Peyer's patch (tissue), 4 donors: ENCODE measurements at regions not wholly inside any gene's neighbourhood (a gene's known extent, or its start where the extent isn't known, plus 50 kb on each side); places are given as distances from the start of the nearest gene placed in this dataset.

ENCODE experiments used
- DNase-seq, 3 donors: peaks; one replicate each; pipeline ENCODE4 v3.0.0-alpha.2; 2017 to 2019
- H3K27ac ChIP-seq, 4 donors: fragments of 200-600 bp; sonication (generic); one replicate each; pipeline ENCODE4 v1.5.1; 2016 to 2019
- H3K27me3 ChIP-seq, 2 donors: fragments of 200-600 bp; sonication (generic); one replicate each; pipeline ENCODE4 v1.5.1; 2019
- H3K36me3 ChIP-seq, 3 donors: fragments of 200-600 bp; sonication (generic); one replicate each; pipeline ENCODE4 v1.5.1; 2016 to 2019
- H3K4me1 ChIP-seq, 4 donors: fragments of 200-600 bp; sonication (generic); one replicate each; pipeline ENCODE4 v1.5.1; 2016 to 2019
- H3K4me3 ChIP-seq, 4 donors: fragments of 200-600 bp; sonication (generic); 1 replicate in 3 of 4; 2 replicates in 1 of 4; pipeline ENCODE4 v1.5.1; 2016 to 2019; ENCODE audit warnings: mild to moderate bottlenecking in 1 of 4
- H3K9me3 ChIP-seq, 4 donors: fragments of 200-600 bp; sonication (generic); one replicate each; pipeline ENCODE4 v1.5.1; 2016 to 2019; ENCODE audit warnings: mild to moderate bottlenecking in 1 of 4
- CTCF ChIP-seq, 6 experiments: fragments of 450-650 bp in 4 of 6; fragments of 200-600 bp in 2 of 6; sonication (generic) in 1 of 6; IDR thresholded peaks; one replicate each; pipeline ENCODE4 v1.5.1; 2017 to 2019; ENCODE audit warnings: antibody characterized with exemption in 6 of 6, mild to moderate bottlenecking in 3 of 6, moderate library complexity in 1 of 6
- POLR2A ChIP-seq, 2 donors: fragments of 450-650 bp; IDR thresholded peaks; one replicate each; pipeline ENCODE4 v1.5.1; 2017; ENCODE audit warnings: antibody characterized with exemption in 2 of 2, mild to moderate bottlenecking in 2 of 2, moderate library complexity in 2 of 2

- TF ChIP-seq CTCF (IDR thresholded peaks at IDR 0.05) (no peak), POLR2A (IDR thresholded peaks at IDR 0.05) (no peak)
- Histone ChIP-seq H3K4me1 (no peaks in the 10 kb centered on the region), H3K36me3 (no peaks in the 10 kb centered on the region), H3K27ac (no peak overlapping the region), H3K27me3 (no peaks in the 10 kb centered on the region), H3K4me3 (no peak overlapping the region), H3K9me3 (no peaks in the 10 kb centered on the region)
- no peak for DNase-seq
Observed at GRCh38 chrX:40282946-40283660, 185.3 kb upstream of the BCOR start.

GRCh38 chrX:40282348-40282747 is 184.6 kb upstream of the BCOR start:
- H3K4me3 ChIP-seq: no peak overlapping the region
- no peaks in the 10 kb centered on the region for H3K9me3 ChIP-seq
- no peak for DNase-seq
- H3K27me3 ChIP-seq: no peaks in the 10 kb centered on the region
- TF ChIP-seq POLR2A (IDR thresholded peaks at IDR 0.05) (no peak), CTCF (IDR thresholded peaks at IDR 0.05) (no peak)
- no peaks in the 10 kb centered on the region for H3K36me3 ChIP-seq
- H3K27ac ChIP-seq: no peak overlapping the region
- no peaks in the 10 kb centered on the region for H3K4me1 ChIP-seq

GRCh38 chrX:40281336-40282005 is 183.7 kb upstream of the BCOR start:
- Histone ChIP-seq H3K27me3 (no peaks in the 10 kb centered on the region), H3K27ac (no peak overlapping the region), H3K4me3 (no peak overlapping the region), H3K36me3 (no peaks in the 10 kb centered on the region), H3K9me3 (no peaks in the 10 kb centered on the region), H3K4me1 (no peaks in the 10 kb centered on the region)
- TF ChIP-seq POLR2A (IDR thresholded peaks at IDR 0.05): no peak
- no peak for DNase-seq

- Histone ChIP-seq H3K9me3 (peaks cover 0 to 6% (median 0%) of the 10 kb centered on the region in 4 donors), H3K27ac (no peak overlapping the region), H3K4me3 (no peak overlapping the region), H3K4me1 (no peaks in the 10 kb centered on the region), H3K36me3 (no peaks in the 10 kb centered on the region), H3K27me3 (no peaks in the 10 kb centered on the region)
- no peak for TF ChIP-seq POLR2A (IDR thresholded peaks at IDR 0.05)
- TF ChIP-seq CTCF (IDR thresholded peaks at IDR 0.05): no peak
- DNase-seq: no peak
Observed at GRCh38 chrX:40279762-40280161, 182.0 kb upstream of the BCOR start.

- TF ChIP-seq POLR2A (IDR thresholded peaks at IDR 0.05): no peak
- no peak for TF ChIP-seq CTCF (IDR thresholded peaks at IDR 0.05)
- Histone ChIP-seq H3K36me3 (no peaks in the 10 kb centered on the region), H3K27me3 (no peaks in the 10 kb centered on the region), H3K4me1 (no peaks in the 10 kb centered on the region), H3K9me3 (peaks cover 0 to 6% (median 0%) of the 10 kb centered on the region in 4 donors), H3K27ac (no peak overlapping the region), H3K4me3 (no peak overlapping the region)
- no peak for DNase-seq
Observed at GRCh38 chrX:40279091-40279430, 181.3 kb upstream of the BCOR start.

GRCh38 chrX:40278340-40279090 is 180.8 kb upstream of the BCOR start:
- no peaks in the 10 kb centered on the region for H3K4me1 ChIP-seq
- peaks cover 0 to 6% (median 0%) of the 10 kb centered on the region in 4 donors for H3K9me3 ChIP-seq
- no peaks in the 10 kb centered on the region for H3K27me3 ChIP-seq
- H3K36me3 ChIP-seq: no peaks in the 10 kb centered on the region
- no peak overlapping the region for H3K4me3 ChIP-seq
- DNase-seq: peak in 1 of 3 donors; percentile 61
- no peak overlapping the region for H3K27ac ChIP-seq
- TF ChIP-seq POLR2A (IDR thresholded peaks at IDR 0.05): no peak
- TF ChIP-seq CTCF (IDR thresholded peaks at IDR 0.05): no peak
